Stimulated activated CD4-positive, alpha-beta T cell treated with anti-CD3 and anti-CD28 coated beads, Interleukin-1b, Interleukin-23, amount 100 ng/mL, for 4 hours (primary cell): ENCODE measurements at regions not wholly inside any gene's neighbourhood (a gene's known extent, or its start where the extent isn't known, plus 50 kb on each side); places are given as distances from the start of the nearest gene placed in this dataset.
A peak's percentile ranks its signal among the peaks of the same experiment; 100 is the strongest.

Source experiments
- DNase-seq, 2 donors: peaks; one replicate each; pipeline ENCODE4 v3.0.0-alpha.2; 2020; ENCODE audit warnings: low read depth in 2 of 2

DNA sequence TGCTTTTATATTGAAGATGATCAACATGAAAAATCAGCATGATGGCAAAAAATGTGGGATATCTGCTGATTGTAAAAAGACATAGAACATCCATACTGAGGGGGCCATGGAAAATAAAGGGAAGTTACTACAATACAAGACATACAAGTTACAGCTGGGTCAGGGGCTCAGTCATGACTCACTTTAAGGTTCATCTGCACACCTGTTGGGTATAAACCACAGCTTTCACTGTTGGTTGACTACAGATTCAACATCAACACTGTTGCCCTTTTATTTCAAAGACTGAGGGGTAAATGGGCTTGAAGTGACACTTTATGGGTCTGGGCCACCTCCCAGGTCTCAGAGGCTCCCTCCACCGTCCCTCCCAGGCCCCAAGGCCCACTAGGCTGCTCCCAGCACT, 98.1 kb upstream of the IRS2 start:
- DNase-seq, result no peak

DNA sequence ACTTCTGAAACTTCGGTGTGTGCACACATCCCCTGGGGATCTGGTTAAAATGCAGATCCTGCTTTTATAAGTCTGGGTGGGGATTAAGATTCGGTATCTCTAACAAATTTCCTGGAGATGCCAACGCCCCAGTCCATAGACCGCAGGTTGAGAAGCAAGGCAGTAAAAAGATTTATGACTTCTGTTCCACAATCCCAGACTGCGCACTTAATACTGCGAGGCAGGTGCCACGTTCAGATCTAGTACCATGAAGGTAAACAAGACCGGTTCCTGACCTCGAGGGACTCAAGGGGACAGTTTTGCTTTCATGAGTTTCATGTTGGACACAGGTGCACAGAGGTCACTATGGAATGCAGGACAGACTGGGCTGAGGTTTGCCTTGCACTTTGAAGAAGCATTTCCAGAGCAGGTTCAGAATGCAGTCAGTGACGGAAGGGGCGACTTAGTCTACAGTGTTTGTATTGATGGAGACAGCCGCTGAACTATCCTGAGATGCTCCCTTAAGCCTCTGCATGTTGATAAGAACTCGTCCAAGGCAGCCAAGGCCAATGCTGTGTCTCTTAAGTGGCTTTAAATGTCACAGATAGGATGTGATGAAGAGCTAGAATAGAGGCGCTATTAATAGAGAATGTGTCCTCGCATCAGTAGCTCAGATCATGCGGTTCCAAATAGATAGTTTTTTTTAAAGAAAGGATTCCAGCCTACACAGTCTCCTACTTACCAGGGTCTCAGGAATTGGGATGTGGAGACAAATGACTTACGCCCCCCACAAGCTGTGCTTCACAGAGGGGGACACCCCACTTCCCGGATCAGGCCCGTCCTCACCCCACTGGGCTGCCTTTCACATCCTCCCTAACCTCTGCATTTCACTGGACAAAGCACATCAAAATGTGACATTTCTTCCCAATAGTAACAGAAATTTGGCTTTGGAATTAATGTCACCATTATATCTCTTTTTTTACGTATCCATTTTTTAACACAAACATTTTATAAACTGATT, 97.1 kb upstream of the IRS2 start:
- no peak for DNase-seq

DNA sequence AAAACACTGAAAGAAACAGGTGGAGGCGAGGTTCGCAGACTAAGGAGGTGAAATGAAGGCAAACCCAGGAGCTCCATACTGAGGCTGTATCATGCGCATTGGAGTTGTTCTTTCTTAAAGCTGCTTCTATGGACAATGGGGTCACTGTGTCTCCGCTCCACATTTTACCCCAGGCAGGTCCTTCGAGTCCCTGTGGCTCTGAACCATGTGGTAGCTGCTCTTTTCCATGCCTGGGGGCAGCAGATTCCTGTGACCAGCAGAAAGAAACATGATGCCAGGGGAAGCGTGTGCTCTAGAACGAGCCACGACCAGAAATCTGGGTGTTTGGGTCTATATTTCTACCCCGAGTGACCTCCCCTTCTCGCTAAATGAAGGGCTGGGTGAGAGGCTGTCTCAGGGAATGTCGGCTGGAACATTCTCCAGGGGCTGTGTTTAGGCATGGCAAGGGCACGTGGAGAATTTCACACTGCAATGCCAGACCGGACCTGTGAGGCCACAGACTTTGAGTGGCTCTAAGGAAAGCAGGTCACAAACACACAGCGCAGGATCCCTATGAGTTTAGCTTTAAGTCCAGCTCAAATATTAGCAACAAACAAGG, 95.7 kb upstream of the IRS2 start:
- DNase-seq, result no peak

GRCh38 chr13:109881347-109881725, 95.0 kb upstream of the IRS2 start:
- DNase-seq, result no peak

GRCh38 chr13:109880371-109881346, 94.3 kb upstream of the IRS2 start:
- DNase-seq, result no peak

DNA sequence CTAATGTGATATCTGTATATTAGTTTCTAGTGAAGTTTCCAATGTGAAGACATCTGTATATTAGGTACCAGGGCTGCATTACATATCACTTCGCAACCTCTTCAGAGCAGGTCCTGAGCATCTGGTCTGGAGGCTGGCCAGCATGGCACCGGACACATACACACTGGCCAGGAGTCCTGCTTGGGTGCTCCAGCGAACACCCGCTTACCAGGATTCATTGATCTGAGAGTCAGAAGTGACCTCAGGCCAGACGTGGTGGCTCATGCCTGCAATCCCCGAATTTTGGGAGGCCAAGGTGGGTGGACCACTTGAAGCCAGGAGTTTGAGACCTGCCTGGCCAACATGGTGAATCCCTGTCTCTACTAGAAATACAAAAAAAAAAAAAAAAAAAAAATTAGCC, 93.0 kb upstream of the IRS2 start:
- no peak for DNase-seq

DNA sequence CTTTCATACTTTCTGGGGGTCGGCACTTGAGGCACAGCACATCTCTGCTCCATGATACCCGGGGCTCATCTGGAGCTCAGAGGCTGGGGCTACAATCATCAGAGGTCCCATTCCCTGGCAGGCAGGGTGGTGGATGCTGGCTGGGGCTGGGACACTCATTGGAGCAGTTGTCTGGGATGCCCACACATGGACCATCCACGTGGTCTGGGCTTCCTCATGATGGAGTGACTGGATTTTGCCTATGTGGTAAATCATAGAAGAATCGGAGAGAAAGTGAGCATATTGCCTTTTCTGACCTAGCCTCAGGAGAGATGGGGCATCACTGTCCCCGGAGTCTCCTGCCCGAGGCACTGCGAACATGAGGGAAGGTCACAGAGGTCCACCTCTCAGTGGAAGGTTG, 91.4 kb upstream of the IRS2 start:
- DNase-seq, result no peak

- DNase-seq, result no peak
These were observed 89.4 kb upstream of the IRS2 start for GRCh38 chr13:109875746-109876145.

GRCh38 chr13:109874484-109875454, 88.4 kb upstream of the IRS2 start:
- no peak for DNase-seq

DNA sequence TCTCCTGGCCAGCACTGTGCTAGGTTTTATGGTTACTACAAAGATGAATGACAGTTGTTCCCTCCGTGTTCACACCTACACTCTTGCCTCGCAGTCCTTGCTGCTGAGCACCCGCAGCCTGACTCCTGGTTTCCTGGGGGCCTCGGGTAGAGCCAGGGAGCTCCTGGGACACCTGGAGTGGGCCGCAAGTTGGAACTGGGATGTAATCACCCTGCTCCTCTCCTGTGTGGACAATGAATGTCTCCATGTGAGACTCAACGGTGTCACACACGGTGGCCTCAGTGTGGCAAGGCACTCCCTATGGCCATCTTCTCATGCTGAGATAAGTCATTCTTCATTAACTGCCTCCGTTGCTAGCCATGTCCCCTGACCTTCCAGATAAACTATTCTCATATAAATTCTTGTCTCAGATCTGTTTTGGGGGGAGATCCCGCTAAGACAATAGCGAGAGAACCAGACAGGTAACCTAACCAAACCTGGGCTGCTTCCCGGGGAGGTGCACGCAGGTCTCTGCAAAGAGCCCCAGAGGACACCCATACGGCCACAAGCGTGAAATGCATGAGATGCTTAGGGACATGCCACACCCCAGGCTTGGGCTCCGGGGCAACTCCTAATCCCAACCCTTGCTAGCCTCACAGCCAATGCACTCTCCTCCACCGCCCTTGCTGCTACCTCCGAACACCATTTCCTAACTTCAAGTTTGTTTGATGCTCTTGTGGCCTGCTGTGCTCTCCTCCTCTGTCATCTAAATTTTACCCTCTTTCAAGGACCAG, 87.2 kb upstream of the IRS2 start:
- DNase-seq, result no peak

DNA sequence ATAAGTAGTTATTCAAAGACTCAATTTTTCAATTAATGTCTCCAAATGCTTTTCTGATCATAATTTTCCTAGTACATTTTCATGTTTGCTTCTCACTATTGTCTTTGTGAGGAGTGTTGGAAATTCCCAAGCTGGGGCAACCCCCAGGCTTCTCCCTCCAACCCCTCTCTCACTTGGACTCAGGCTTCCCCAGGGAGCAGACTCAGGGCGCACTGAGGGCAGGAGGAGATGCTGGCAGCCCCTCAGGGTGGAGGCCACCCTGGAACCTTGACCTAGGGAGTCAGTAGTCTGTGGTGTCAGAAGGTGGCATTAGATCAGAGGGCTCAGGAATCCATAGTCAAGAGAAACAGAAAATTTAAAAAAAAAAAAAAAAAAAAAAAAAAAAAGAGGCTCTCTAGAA, 86.5 kb upstream of the IRS2 start:
- no peak for DNase-seq

- no peak for DNase-seq
These were observed 84.5 kb upstream of the IRS2 start for GRCh38 chr13:109870696-109871370.

DNA sequence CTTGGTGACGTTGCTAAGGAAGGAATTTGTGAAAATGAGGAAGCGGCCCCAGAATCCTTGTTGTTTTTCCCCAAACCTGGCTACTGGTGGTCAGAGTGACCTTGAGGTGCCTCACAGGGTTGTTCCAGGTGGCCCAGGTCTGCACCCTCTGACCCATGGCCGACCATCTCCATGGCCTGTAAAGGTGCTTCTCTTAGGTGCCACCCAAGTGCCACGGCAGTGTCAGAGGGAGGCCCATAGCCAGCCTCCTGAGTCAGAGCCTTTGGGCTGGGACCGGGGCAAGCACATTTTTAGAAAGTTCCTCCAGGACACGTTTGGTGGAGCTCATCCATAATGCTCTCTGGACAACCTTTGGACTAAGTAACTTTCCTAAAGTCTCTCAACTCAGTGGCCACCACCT, 83.9 kb upstream of the IRS2 start:
- DNase-seq, result no peak

DNA sequence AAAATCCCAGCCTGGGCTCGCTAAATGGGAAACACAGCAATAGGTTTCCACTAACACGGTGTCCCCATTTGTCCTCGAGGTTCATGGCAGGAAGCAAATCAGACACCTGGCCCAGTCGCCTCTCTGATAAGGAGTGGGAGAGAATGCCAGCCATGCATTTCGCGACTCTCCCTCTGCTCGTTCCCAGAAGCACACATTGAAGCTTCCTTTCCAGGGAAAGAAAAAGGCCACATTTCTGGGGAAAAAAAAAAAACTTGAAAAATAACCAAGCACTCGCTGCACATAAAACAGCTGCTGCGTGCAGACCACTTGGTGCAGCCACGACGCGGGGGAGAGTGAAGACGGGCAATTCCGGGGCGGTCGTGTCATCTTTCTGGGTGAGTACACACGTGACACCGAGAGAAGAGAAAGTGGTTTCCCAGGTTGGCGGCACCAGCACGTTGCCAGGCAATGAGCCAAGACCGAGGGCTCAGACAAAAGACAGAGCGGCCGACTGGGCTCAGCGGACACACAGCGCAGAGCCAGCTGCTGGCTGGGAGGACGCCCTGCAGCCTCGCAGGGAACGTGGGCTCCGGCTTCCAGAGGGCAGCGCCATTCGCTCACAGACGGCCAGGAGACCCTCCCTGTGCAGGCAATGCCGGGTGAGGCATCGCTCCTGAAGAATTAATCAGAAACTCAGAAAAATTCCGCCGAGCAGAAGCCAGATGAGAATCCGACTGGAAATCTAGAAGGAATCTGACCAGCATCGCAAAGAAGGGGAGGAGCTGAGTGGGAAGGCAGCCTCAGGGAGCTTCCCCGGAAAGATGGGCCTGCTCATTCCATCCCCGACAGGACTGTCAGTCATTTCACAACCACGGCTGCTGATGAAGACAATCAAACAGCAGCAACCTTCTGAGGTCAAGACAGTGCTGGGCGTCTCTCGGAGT, 83.2 kb upstream of the IRS2 start:
- peak; percentile 6 to 9 for DNase-seq

GRCh38 chr13:109868578-109869311, 82.4 kb upstream of the IRS2 start:
- no peak for DNase-seq

DNA sequence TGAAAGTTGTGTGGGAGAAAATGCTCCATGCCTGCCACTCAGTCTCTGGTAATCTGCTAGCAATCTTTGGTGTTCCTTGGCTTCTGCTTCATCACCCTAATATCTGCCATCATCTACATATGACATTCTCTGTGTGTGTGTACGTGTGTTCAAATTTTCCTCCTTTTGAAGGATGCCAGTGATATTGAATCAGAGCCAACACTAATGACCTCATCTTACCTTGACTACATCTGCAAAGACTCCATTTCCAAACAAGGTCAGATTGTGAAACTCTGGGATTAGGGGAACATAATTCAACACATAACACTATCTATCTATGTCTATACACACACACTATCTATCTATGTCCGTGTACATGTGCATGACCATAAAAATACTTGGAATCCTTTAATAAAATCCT, 81.4 kb upstream of the IRS2 start:
- DNase-seq, result no peak

DNA sequence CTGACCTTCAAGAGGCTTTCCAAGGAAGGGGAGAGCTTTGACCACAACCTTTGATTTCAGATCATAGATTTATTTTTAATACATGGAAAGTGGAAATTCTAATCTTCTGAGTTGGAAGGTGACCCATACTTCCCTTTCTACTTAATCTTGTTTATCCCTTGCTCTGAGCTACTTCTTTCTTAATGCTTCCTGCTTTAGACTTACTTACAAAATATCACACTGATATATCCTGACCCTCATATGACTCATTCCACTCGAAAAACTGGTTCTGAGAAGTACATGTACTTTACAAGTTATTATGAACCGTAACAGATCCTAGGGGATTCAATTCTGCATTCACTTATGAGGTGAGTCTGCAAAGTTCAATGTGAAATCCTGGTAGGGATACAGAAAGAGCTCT, 76.2 kb upstream of the IRS2 start:
- DNase-seq, result no peak

- no peak for DNase-seq
These were observed 73.5 kb upstream of the IRS2 start for GRCh38 chr13:109859898-109860297.
